Activated CD4-positive, alpha-beta T cell treated with anti-CD3 and anti-CD28 coated beads, Interleukin-2, Interleukin-6, amounts not matched to agents 100 ng/mL and 50 ng/mL, durations not matched to agents 16 hours and 8 hours (primary cell): ENCODE measurements at regions not wholly inside any gene's neighbourhood (a gene's known extent, or its start where the extent isn't known, plus 50 kb on each side); places are given as distances from the start of the nearest gene placed in this dataset.
A peak's percentile ranks its signal among the peaks of the same experiment; 100 is the strongest.

Experiments
- DNase-seq: peaks from one replicate; pipeline ENCODE4 v3.0.0-alpha.2; 2020

DNA sequence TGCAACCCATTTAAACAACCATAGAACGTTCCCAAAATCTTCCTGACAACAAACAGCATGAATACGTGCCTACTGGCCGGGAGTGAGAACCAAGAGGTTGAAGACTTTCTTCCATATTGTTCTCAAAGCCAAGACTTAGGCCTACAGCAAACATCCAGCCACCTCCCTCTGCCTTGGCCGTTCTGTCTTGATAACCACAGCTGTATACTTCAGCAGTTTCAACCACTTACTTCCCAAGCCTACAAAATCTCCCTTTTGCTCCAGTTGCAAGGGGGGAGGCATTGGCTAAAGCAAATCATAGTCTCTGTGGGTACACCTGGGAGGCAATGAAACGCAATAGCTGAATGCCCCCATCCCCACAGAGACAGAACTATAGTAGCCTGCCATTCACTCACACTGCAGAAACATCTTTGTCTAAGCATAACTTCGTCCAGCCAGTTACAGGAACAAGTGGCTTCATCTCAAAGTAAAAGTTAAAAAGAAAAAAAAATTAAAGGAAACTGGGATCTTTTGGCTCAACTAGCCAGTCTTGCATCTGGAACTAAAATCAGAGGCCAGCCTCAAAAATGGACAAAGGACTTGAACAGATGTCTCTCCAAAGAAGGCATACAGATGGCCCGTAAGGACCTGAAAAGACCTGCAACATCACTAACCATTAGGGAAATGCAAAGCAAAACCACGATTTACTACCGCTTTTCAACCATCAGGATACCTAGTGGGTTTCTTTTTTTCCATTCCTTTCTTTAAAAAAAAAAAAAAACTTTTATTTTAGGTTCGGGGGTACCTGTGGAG is 186.0 kb downstream of the PSMG1 start:
- no peak for DNase-seq

DNA sequence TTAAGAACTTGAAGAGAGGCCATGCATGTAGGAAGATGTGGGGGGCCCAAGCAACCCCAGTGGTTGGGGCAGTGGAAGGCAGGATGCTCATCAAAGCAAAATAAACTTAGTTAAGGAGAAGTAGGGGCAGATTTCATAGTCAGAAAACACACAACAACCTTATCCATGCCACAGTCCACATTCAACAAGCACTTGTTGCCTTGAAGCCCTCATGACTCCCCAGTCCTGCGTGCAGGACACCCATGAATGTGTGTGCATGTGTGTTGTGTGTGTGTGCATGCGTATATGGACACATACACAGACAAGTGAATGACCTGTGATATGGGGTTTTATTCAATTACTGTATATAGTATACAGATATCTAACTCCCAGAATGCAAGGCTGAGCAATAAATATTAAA is 186.9 kb downstream of the PSMG1 start:
- DNase-seq: no peak

- DNase-seq: no peak
Observed at GRCh38 chr21:38995731-38996130, 187.5 kb downstream of the PSMG1 start.

DNA sequence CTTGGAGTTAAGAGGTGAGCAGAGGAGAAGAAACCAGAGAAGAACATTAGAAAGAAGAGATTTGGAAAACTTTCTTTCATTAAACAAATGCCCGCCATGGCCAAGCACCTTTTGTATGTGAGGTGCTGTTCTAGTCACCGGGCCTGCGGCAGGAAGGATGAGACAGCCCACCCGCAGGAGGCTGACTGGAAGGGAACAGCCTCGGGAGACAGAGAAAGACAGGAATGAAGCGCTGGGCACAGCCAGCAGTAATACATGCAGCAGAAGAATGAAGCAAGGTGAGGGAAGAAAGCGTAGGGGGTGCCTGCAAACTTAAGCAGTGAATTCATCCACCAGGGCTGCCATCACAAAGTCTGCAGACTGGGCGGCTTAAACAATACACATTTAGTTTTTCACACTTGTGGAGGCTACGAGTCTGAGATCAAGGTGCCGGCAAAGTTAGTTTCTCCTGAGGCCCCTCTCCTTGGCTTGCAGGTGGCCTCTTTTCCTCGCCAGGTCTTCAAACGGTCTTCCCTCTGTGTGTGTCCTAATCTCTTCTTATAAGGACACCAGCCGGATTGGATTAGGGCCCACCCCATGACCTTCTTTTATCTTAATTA is 188.1 kb downstream of the PSMG1 start:
- DNase-seq: no peak

- no peak for DNase-seq
Observed at GRCh38 chr21:38994042-38994441, 188.3 kb downstream of the ETS2 start.

DNA sequence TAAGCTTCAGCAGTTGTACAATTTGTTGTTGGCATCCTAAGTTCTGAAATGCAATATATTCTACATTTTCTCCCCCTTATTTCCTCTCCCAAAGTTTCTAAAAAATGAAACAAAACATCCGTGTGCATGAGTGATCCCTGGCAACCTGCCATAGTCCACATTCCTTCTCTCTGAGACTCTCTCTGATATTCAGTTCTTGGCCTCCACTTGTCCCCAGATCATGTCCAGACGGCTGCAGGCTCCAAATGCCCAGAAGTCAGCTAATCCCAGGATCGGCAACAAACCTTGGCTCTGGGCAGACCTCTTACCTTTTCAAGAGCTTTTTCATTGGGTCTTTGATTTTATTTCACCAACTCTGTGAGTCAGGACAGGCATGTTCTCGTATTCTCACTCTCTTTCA is 187.8 kb downstream of the ETS2 start:
- DNase-seq: no peak

DNA sequence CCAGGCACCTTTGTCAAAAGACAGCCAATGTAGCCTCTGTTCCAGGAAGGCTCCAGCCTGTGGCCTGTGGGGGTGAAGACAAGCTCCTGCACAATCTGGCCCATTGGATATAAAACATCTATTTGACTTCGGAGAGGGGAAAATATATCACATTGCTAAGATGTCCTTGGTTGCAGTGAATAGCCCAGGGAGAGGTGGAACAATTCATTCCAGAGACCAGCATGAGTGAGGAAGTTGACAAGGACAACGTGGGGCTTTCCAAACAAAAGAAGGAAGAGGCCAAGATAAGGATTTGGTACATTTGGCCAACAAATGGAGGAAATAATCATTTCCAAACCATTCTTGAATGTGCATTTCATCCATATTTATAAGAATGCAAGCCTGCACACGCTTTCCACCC is 187.0 kb downstream of the ETS2 start:
- no peak for DNase-seq

- DNase-seq: no peak
Observed at GRCh38 chr21:38990424-38990794, 184.7 kb downstream of the ETS2 start.

GRCh38 chr21:38989745-38990423 is 184.2 kb downstream of the ETS2 start:
- no peak for DNase-seq

- no peak for DNase-seq
Observed at GRCh38 chr21:38989379-38989744, 183.6 kb downstream of the ETS2 start.

- no peak for DNase-seq
Observed at GRCh38 chr21:38988509-38989378, 183.0 kb downstream of the ETS2 start.

DNA sequence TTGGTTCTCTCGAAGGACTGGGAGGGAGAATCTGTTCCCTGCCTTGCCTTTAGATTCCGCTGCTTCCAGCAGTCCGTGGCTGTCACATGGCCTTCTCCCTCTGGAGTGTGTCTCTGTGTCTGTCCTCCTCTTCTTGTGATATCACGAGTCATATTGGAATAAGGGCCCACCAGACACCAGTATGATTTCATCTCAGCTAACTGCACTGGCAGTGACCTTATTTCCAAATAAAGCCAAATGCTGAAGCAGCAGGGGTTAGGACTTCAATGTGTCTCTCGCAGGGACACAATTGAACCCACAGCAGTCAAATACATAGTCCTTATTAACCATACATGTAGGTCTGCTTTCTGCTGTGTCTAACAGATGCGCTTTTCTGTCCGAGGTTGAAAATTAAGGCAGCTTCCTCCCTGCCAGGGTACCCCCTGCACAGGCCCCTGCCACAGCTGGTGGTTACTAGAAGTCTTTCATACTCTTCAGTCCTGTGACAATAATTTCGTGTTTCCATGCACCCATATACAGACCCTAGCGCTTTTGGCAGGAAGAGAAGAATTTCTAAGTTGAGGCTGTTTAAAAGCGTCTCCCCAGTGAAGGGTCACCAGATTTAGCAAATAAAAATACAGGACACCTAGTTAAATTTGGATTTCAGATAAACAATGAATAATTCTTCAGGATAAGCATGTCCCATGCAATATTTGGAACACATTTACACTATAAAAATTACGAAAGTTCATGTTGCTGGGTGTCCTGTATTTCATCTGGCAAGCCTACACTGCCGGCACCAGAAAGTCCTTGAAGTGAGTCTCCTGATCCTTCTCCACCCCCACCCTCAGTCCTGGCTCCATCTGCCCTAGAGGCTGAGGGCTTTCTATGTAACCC is 182.1 kb downstream of the ETS2 start:
- DNase-seq: no peak

GRCh38 chr21:38986806-38987632 is 181.3 kb downstream of the ETS2 start:
- DNase-seq: no peak

DNA sequence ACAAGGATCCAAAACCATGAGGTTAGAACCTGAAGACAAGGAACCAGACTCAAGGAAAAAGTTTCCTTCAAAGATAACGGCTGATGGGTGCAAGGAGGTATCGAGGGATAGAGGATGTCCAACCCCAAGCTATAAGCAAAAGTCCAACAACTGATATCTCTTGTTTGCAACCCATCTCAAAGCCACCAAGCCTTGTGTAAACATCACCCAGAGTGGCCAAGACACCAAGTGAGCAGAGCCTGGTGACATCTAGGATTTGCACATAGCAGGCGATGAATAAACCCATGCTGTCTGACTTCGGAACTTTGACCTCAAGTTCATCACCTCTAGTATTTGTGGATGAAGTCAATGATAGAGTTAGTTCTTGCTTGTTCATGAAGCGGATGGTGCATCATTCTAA is 180.7 kb downstream of the ETS2 start:
- no peak for DNase-seq

DNA sequence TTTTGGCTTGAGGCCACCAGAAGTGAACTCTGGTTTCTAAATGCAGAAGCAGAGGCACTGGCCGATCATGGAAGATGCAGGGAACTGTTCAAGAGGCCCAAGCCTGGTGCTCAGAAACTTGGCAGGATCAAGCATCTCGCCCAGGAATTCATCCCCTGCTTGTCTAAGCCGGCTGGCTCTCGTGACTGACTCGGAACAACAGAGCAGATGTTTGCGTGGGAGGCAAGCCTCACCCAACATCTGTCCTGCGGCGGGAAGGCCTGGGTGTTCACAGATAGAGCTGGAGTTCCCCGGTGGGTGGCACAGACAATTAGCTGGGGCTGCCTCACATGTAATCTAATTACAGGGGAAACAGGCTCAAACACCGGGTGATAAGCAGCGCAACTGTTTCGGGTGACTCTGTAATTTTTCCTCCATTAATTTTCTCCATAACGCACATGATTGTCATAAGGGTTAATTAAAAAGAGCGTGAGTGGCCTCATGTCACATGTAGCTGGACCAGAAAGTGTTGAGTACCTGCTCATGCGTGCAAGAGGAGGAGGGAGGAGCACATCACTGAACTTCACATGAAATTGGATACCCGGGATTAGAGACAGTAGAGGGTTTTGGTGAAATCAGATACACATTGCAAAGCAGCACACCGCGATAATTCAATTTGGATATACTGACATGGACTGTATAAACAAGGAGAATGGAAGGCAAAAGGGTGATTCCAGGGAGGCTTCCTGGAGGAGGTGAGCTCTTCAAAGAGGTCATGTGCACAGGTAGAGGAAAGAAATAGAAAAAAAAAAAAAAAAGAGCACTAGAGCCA is 180.0 kb downstream of the ETS2 start:
- DNase-seq: peak; percentile 81

GRCh38 chr21:38984982-38985567 is 179.3 kb downstream of the ETS2 start:
- peak; percentile 61 for DNase-seq

DNA sequence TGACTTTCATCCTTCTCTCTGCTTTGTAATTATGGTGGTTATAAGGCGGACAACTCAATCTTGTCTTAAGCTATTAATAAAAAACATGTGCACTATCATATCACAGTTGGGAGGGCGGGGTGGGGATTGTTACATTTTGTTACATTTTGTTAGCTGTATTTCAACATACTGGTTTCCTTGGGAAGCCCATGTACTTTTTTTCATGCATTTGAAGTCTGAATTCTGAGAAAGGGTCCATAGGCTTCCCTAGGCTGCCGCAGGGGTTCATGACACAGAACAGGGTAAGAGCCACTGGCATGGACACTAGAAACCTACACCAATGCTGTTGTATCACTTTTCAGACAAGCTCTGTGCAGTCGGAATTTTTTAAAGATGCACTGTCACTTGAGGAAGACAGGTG is 178.8 kb downstream of the ETS2 start:
- DNase-seq: no peak

- no peak for DNase-seq
Observed at GRCh38 chr21:38983560-38983959, 177.8 kb downstream of the ETS2 start.

GRCh38 chr21:38982804-38983203 is 177.1 kb downstream of the ETS2 start:
- DNase-seq: no peak

GRCh38 chr21:38982096-38982495 is 176.4 kb downstream of the ETS2 start:
- no peak for DNase-seq
